ENCODE measurements at regions not wholly inside any gene's neighbourhood (a gene's known extent, or its start where the extent isn't known, plus 50 kb on each side); places are given as distances from the start of the nearest gene placed in this dataset.

GRCh38 chr2:18396329-18397010 is 164.0 kb downstream of the RDH14 start:
- no peak for DNase-seq (ENCODE audit: low read depth)

GRCh38 chr2:18395555-18395954 is 164.9 kb downstream of the RDH14 start:
- H3K4me3 ChIP-seq (ENCODE audit: low read depth, low read length): no peak overlapping the region
- no peak for DNase-seq (ENCODE audit: low read depth)

More at GRCh38 chr2:18396329-18397010, 164.0 kb downstream of the RDH14 start:
- H3K4me3 ChIP-seq (ENCODE audit: low read depth, low read length): no peak overlapping the region

GRCh38 chr2:18387441-18388206 is 172.8 kb downstream of the RDH14 start:
- no peak for DNase-seq (ENCODE audit: low read depth)
- no peak overlapping the region for H3K4me3 ChIP-seq (ENCODE audit: low read depth, low read length)

- DNase-seq (ENCODE audit: low read depth): no peak
- H3K4me3 ChIP-seq (ENCODE audit: low read depth, low read length): no peak overlapping the region
Measured at GRCh38 chr2:18384242-18384641, 176.2 kb downstream of the RDH14 start.

DNA sequence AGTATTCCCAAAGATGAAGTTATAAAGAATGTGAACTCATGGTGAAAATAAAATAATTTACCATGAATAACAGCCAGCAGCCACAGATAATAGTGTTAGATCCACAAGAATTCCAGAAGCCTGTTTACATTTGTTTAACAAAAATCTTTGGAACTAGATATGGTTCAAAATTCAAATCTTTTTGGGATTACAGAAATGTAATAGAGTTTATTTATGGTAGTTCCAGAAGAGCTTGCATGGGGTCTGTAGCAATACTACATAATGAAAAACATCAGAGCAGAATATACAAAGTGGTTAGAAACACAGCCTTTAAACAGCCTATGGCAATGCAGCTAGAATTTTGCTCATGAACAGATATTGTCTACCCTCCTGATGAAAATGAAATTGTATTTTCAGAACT is 179.1 kb downstream of the RDH14 start:
- DNase-seq (ENCODE audit: low read depth): no peak
- H3K4me3 ChIP-seq (ENCODE audit: low read depth, low read length): no peak overlapping the region

DNA sequence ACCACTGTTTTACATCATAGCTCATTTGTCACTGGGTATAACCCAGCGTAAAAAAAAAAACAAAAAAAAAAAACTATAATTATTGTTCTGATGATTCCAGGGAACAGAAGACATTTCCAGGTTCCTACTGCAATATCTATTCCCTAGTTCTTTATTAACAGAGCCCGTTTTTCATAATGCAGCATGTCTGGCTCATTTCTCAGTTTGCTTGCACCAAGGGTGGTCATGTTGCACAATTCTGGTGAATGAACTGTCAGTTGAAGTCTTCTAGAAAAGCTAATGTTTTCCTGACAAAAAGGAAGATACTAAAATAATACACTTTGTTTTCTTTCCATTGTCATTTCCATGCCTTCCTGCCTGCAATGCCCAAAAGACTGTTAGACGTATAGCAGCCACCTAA is 180.1 kb downstream of the RDH14 start:
- no peak for DNase-seq (ENCODE audit: low read depth)
- H3K4me3 ChIP-seq (ENCODE audit: low read depth, low read length): no peak overlapping the region

- DNase-seq (ENCODE audit: low read depth): no peak
- H3K4me3 ChIP-seq (ENCODE audit: low read depth, low read length): no peak overlapping the region
Measured at GRCh38 chr2:18379870-18380269, 180.6 kb downstream of the RDH14 start.

DNA sequence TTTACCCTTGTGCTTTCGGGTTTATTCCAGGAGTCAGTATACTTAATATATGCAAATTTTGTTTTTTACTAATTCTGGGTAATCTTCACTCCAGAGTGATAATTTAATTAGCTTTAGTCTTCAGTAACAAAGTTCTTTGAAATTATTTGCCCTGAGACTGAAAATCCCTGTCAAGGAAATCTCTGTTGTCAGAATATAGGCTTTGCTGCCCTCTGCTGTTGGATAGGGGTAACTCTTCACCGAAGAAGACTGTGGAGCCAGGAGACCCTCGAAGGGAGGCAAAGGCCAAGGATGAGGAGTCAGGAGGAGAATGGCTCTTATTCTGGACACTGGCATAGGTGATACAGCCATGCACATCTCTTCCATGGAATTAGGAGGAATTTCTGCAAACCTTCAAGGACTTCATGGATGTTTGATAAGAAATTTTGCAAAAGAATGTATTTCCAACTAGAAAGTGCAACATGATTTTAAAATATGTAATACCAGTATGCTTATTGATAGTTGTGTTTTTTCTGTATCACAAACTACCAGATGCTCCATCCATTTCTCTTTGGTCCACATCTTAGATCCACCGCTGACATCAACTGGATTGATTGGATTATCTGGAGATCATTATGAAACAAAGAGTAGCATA is 182.3 kb downstream of the RDH14 start:
- DNase-seq (ENCODE audit: low read depth): no peak
- no peak overlapping the region for H3K4me3 ChIP-seq (ENCODE audit: low read depth, low read length)

DNA sequence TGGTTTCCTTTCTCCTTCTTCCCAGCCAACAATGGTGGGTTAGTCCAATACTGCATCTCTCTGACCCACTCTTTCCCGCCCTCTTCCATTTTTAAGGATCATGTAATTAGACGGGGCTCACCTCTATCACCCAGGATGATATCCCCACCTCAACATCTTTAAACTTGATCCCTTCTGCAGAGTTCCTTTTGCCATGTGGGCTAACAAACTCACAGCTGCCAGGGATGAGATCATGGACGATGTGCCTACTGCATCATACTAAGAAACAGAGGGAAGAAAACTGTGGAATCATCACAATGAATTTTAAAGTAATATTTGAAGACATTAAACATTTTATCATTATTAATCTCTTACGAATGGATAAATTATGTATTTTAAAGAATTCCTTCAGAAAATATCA is 183.5 kb downstream of the RDH14 start:
- no peak overlapping the region for H3K4me3 ChIP-seq (ENCODE audit: low read depth, low read length)
- DNase-seq (ENCODE audit: low read depth): no peak

DNA sequence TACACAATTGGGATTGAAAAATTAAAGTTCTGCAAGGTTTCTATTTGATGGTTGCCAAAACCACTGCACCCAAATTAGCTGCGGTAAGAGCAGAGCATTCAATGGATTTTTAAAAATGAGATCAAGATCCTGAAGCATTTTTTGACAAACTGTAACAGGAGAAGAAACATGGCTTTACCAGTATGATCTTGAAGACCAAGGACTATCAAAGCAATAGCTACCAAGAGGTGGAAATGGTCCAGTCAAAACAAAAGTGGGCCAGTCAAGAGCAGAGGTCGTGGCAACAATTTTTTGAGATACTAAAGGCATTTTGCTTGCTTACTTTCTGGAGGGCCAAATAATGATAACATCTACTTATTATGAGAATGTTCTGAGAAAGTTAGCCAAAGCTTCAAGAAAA is 186.8 kb downstream of the RDH14 start:
- no peak overlapping the region for H3K4me3 ChIP-seq (ENCODE audit: low read depth, low read length)
- DNase-seq (ENCODE audit: low read depth): no peak

DNA sequence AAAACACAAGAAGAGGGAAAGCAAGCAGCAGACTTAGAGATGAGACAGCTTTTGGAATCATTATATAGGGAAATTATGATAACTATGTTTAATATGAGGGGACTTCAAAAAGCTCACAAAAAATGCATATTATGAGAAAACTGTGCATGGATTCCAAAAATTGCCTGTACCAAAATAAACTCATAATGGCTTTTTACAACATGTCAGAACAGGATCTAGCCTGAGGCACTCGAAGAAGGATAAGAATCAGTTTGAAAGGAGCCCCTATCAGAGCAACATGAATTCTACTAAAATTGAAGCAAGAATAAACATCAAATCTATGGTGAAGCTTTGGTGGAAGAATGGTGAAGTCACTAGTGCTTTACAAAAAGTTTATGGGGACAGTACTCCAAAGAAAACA is 187.4 kb downstream of the RDH14 start:
- no peak for DNase-seq (ENCODE audit: low read depth)

DNA sequence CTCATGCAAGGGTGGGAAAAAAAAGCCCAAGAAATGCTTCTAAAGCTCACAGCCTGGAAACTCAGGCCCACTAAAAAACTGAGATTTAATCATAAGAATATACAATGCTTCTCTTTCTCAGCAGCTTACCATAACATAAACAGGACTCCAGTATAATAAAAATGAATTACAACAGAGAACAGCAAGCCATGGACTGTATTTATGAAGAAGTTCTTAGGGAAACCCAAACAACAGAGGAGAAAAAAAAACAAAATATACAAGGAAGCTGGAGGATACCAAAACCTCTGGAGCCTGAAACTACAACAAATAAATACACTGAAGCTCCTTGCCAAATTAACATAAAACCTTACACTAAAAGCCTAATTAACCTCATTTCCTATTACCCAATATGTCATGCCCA is 187.8 kb downstream of the RDH14 start:
- H3K4me3 ChIP-seq (ENCODE audit: low read depth, low read length): no peak overlapping the region
- no peak for DNase-seq (ENCODE audit: low read depth)

More for the DNA sequence above, 187.4 kb downstream of the RDH14 start:
- H3K4me3 ChIP-seq (ENCODE audit: low read depth, low read length): no peak overlapping the region

DNA sequence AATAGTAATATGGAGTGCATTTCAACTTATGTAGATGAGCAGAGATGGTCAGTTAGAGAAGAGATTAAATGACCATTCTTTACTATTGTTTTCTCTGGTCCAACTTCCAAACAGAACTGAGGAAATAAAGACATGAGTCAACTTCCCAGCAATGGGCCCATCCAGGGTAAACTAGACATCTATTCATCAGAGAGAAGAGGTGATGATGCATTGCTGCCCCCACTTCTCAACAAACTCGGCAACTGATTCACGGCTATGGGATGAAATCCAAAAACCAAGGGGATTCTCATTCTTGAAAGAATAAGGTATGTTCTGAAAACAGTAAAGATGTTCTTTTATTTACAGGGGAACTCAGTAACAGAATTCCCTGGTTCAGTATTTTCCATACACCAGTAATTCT is 190.7 kb downstream of the RDH14 start:
- H3K4me3 ChIP-seq (ENCODE audit: low read depth, low read length): no peak overlapping the region
- DNase-seq (ENCODE audit: low read depth): peak; percentile 81

- no peak for DNase-seq (ENCODE audit: low read depth)
- no peak overlapping the region for H3K4me3 ChIP-seq (ENCODE audit: low read depth, low read length)
Measured at GRCh38 chr2:18368008-18368407, 192.4 kb downstream of the RDH14 start.

- no peak overlapping the region for H3K4me3 ChIP-seq (ENCODE audit: low read depth, low read length)
- DNase-seq (ENCODE audit: low read depth): no peak
Measured at GRCh38 chr2:18365342-18365741, 195.1 kb downstream of the RDH14 start.

GRCh38 chr2:18363348-18363747 is 197.1 kb downstream of the RDH14 start:
- no peak for DNase-seq (ENCODE audit: low read depth)

GRCh38 chr2:18362696-18363095 is 197.8 kb downstream of the RDH14 start:
- H3K4me3 ChIP-seq (ENCODE audit: low read depth, low read length): no peak overlapping the region
- peak; percentile 90 for DNase-seq (ENCODE audit: low read depth)

More at GRCh38 chr2:18363348-18363747, 197.1 kb downstream of the RDH14 start:
- no peak overlapping the region for H3K4me3 ChIP-seq (ENCODE audit: low read depth, low read length)

DNA sequence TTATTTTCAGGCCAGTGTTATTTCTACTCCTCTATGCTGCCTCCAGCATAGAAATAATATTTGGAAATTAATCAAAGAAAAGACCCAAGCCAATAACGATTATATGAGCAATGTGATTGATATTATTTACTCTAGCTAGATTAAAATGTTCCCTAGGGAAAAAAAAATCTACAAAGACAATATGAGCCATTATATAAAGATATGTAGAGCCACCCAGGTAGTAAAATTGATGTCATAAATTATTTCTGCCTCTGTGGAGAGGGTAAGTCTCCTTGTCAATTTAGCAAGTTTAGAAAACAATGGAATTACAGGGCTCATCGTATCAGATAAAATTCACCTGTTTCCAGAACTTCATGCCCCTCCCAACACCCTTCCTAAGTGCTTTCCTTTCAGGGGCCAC is 202.9 kb downstream of the RDH14 start:
- no peak for DNase-seq (ENCODE audit: low read depth)
- no peak overlapping the region for H3K4me3 ChIP-seq (ENCODE audit: low read depth, low read length)

- no peak overlapping the region for H3K4me3 ChIP-seq (ENCODE audit: low read depth, low read length)
- DNase-seq (ENCODE audit: low read depth): no peak
Measured at GRCh38 chr2:18356676-18357075, 203.8 kb downstream of the RDH14 start.

DNA sequence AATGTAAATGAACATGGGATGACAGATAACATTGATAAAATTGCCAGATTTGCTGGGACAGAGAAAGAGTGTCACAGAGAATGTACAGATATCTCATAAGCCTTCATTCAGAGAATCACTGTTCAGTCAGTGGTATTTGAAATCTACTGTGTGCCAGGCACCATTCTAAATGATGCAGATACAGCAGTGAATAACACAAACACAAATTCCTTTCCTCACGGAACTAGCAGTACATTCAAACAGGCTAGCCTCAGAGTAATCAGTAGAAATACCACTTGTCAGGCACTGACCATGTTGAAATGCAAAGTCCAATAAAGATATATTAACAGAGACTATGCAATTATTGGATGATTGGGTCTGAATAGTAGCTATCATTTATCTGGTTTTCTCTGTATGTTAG is 211.0 kb downstream of the RDH14 start:
- no peak overlapping the region for H3K4me3 ChIP-seq (ENCODE audit: low read depth, low read length)
- no peak for DNase-seq (ENCODE audit: low read depth)

- no peak for DNase-seq (ENCODE audit: low read depth)
- H3K4me3 ChIP-seq (ENCODE audit: low read depth, low read length): no peak overlapping the region
Measured at GRCh38 chr2:18346874-18347273, 213.6 kb downstream of the RDH14 start.

Data from skeletal muscle cell (primary cell).